Right forelimb (tissue), 1 donor: ENCODE measurements at regions not wholly inside any gene's neighbourhood (a gene's known extent, or its start where the extent isn't known, plus 50 kb on each side); places are given as distances from the start of the nearest gene placed in this dataset.

Experiments
- DNase-seq: peaks from one replicate; pipeline ENCODE4 v3.0.0-alpha.2; 2018

- DNase-seq = no peak
These were observed 133.2 kb downstream of the AQP9 start for GRCh38 chr15:58271410-58271809.

- DNase-seq = no peak
These were observed 134.9 kb downstream of the AQP9 start for GRCh38 chr15:58273104-58273503.

- DNase-seq = no peak
These were observed 136.7 kb downstream of the AQP9 start for GRCh38 chr15:58274885-58275284.

GRCh38 chr15:58275785-58276184 lies 137.6 kb downstream of the AQP9 start:
- no peak for DNase-seq

- no peak for DNase-seq
These were observed 138.7 kb downstream of the AQP9 start for GRCh38 chr15:58276924-58277323.

- DNase-seq = no peak
These were observed 139.2 kb downstream of the AQP9 start for GRCh38 chr15:58277333-58277732.

GRCh38 chr15:58279106-58279505 lies 140.9 kb downstream of the AQP9 start:
- DNase-seq = no peak

- DNase-seq = no peak
These were observed 141.5 kb downstream of the AQP9 start for GRCh38 chr15:58279654-58280053.

GRCh38 chr15:58282060-58282708 lies 144.0 kb downstream of the AQP9 start:
- no peak for DNase-seq

GRCh38 chr15:58283302-58283701 lies 145.1 kb downstream of the AQP9 start:
- no peak for DNase-seq

GRCh38 chr15:58284293-58284692 lies 146.1 kb downstream of the AQP9 start:
- no peak for DNase-seq

- no peak for DNase-seq
These were observed 146.4 kb upstream of the LIPC start for GRCh38 chr15:58285212-58285920.

- DNase-seq = no peak
These were observed 145.9 kb upstream of the LIPC start for GRCh38 chr15:58285921-58286278.

- no peak for DNase-seq
These were observed 145.3 kb upstream of the LIPC start for GRCh38 chr15:58286523-58286922.

GRCh38 chr15:58287891-58288290 lies 143.9 kb upstream of the LIPC start:
- DNase-seq = no peak

GRCh38 chr15:58288592-58288991 lies 143.2 kb upstream of the LIPC start:
- DNase-seq = no peak

- no peak for DNase-seq
These were observed 139.9 kb upstream of the LIPC start for GRCh38 chr15:58291848-58292247.

GRCh38 chr15:58292751-58293175 lies 139.0 kb upstream of the LIPC start:
- no peak for DNase-seq

GRCh38 chr15:58293622-58294550 lies 137.9 kb upstream of the LIPC start:
- no peak for DNase-seq

- DNase-seq = no peak
These were observed 137.0 kb upstream of the LIPC start for GRCh38 chr15:58294681-58295254.

- no peak for DNase-seq
These were observed 136.1 kb upstream of the LIPC start for GRCh38 chr15:58295637-58296215.

GRCh38 chr15:58296276-58296675 lies 135.5 kb upstream of the LIPC start:
- no peak for DNase-seq

- no peak for DNase-seq
These were observed 134.2 kb upstream of the LIPC start for GRCh38 chr15:58297639-58298038.
